ENCODE measurements at regions not wholly inside any gene's neighbourhood (a gene's known extent, or its start where the extent isn't known, plus 50 kb on each side); places are given as distances from the start of the nearest gene placed in this dataset.

DNA sequence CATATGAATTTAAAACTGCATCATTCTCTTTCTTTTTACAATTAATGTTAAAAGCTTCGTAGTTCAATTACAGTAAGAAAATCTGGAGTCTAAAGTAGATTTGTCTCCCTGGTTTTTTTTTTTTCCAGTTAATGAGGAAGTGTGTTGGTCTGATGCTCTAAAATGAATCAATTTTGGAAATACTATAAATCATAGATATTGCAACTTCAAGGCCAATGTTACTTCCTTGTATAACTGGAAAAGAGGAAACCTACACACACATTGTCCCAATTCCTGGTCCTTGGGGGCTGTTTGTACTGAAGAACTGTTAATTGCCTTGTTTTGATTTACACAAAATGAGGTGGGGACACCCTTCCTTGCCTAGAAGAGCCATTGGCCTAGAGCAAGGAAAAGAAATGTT, 107.2 kb downstream of the RGS2 start:
- no peak for TF ChIP-seq EZH2 (IDR thresholded peaks at IDR 0.05; ENCODE audit: borderline replicate concordance, low read depth, low read length, severe bottlenecking)
- no peak for TF ChIP-seq POLR2A (IDR thresholded peaks at IDR 0.05; ENCODE audit: low read depth, low read length)
- TF ChIP-seq, protein P1, sequence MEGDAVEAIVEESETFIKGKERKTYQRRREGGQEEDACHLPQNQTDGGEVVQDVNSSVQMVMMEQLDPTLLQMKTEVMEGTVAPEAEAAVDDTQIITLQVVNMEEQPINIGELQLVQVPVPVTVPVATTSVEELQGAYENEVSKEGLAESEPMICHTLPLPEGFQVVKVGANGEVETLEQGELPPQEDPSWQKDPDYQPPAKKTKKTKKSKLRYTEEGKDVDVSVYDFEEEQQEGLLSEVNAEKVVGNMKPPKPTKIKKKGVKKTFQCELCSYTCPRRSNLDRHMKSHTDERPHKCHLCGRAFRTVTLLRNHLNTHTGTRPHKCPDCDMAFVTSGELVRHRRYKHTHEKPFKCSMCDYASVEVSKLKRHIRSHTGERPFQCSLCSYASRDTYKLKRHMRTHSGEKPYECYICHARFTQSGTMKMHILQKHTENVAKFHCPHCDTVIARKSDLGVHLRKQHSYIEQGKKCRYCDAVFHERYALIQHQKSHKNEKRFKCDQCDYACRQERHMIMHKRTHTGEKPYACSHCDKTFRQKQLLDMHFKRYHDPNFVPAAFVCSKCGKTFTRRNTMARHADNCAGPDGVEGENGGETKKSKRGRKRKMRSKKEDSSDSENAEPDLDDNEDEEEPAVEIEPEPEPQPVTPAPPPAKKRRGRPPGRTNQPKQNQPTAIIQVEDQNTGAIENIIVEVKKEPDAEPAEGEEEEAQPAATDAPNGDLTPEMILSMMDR (IDR thresholded peaks at IDR 0.05; ENCODE audit: extremely low read depth in 1 of 2, insufficient read depth in 1 of 2, low read depth in 1 of 2, low read length in 2 of 2) = no peak
- no peak for TF ChIP-seq FOS (IDR thresholded peaks at IDR 0.05; ENCODE audit: borderline replicate concordance, insufficient read depth, low read length)
- no peak for TF ChIP-seq JUN (IDR thresholded peaks at IDR 0.05; ENCODE audit: borderline replicate concordance, insufficient read depth, insufficient read length, low read depth)
- TF ChIP-seq, protein P2, sequence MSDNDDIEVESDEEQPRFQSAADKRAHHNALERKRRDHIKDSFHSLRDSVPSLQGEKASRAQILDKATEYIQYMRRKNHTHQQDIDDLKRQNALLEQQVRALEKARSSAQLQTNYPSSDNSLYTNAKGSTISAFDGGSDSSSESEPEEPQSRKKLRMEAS (IDR thresholded peaks at IDR 0.05; ENCODE audit: insufficient read depth, insufficient read length) = no peak
- no peak for TF ChIP-seq POLR2AphosphoS5 (IDR thresholded peaks at IDR 0.05; ENCODE audit: insufficient read depth, low read depth, low read length)
- no peak for TF ChIP-seq GATA2 (IDR thresholded peaks at IDR 0.05; ENCODE audit: insufficient read depth, insufficient read length, low read depth, low read length)
- TF ChIP-seq MYC (IDR thresholded peaks at IDR 0.05; ENCODE audit: low read depth, low read length) = no peak

Measured in endothelial cell of umbilical vein (primary cell).